HPDE6-E6E7 (cell line): ENCODE measurements at regions not wholly inside any gene's neighbourhood (a gene's known extent, or its start where the extent isn't known, plus 50 kb on each side); places are given as distances from the start of the nearest gene placed in this dataset.

Source experiments
- DNase-seq: peaks from one replicate; pipeline ENCODE4 v3.0.0; 2011; ENCODE audit warnings: missing footprints; ENCODE audit errors: extremely low spot score

- no peak for DNase-seq
Observed at GRCh38 chr2:220892018-220892634, 680.0 kb downstream of the EPHA4 start.

GRCh38 chr2:220893411-220893810, 678.7 kb downstream of the EPHA4 start:
- DNase-seq: no peak

- no peak for DNase-seq
Observed at GRCh38 chr2:220894069-220894468, 678.0 kb downstream of the EPHA4 start.

- DNase-seq: no peak
Observed at GRCh38 chr2:220899492-220899891, 672.6 kb downstream of the EPHA4 start.

GRCh38 chr2:220904015-220904414, 668.1 kb downstream of the EPHA4 start:
- no peak for DNase-seq

GRCh38 chr2:220913384-220913783, 658.7 kb downstream of the EPHA4 start:
- no peak for DNase-seq

GRCh38 chr2:220915092-220915623, 656.9 kb downstream of the EPHA4 start:
- no peak for DNase-seq

GRCh38 chr2:220916931-220917330, 655.2 kb downstream of the EPHA4 start:
- no peak for DNase-seq

GRCh38 chr2:220930271-220931076, 641.6 kb downstream of the EPHA4 start:
- DNase-seq: no peak

GRCh38 chr2:220931491-220931890, 640.6 kb downstream of the EPHA4 start:
- DNase-seq: no peak

- no peak for DNase-seq
Observed at GRCh38 chr2:220932041-220932440, 640.1 kb downstream of the EPHA4 start.

GRCh38 chr2:220935789-220936321, 636.2 kb downstream of the EPHA4 start:
- DNase-seq: no peak

GRCh38 chr2:220936641-220937197, 635.4 kb downstream of the EPHA4 start:
- no peak for DNase-seq

GRCh38 chr2:220937245-220937644, 634.9 kb downstream of the EPHA4 start:
- DNase-seq: no peak

- DNase-seq: no peak
Observed at GRCh38 chr2:220940646-220941045, 631.5 kb downstream of the EPHA4 start.

- DNase-seq: no peak
Observed at GRCh38 chr2:220941683-220942082, 630.4 kb downstream of the EPHA4 start.

GRCh38 chr2:220946552-220946951, 625.6 kb downstream of the EPHA4 start:
- DNase-seq: no peak

GRCh38 chr2:220948579-220948978, 623.5 kb downstream of the EPHA4 start:
- DNase-seq: no peak

GRCh38 chr2:220949466-220949865, 622.6 kb downstream of the EPHA4 start:
- DNase-seq: no peak

GRCh38 chr2:220955776-220956175, 616.3 kb downstream of the EPHA4 start:
- DNase-seq: no peak

GRCh38 chr2:220956429-220956828, 615.7 kb downstream of the EPHA4 start:
- no peak for DNase-seq

GRCh38 chr2:220959391-220959802, 612.7 kb downstream of the EPHA4 start:
- DNase-seq: no peak
